GM12873 (cell line): ENCODE measurements at regions not wholly inside any gene's neighbourhood (a gene's known extent, or its start where the extent isn't known, plus 50 kb on each side); places are given as distances from the start of the nearest gene placed in this dataset.

Experiments used
- CTCF ChIP-seq: IDR thresholded peaks from 2 replicates; pipeline ENCODE4 v1.5.1; 2012; ENCODE audit warnings: low read depth, mild to moderate bottlenecking, moderate library complexity, low read length, control low read depth; ENCODE audit not compliant: insufficient read depth; ENCODE audit errors: missing control alignments

- TF ChIP-seq CTCF, result no peak
Observed at GRCh38 chr4:123496421-123496820, 99.8 kb downstream of the SPRY1 start.

- no peak for TF ChIP-seq CTCF
Observed at GRCh38 chr4:123497340-123497739, 100.7 kb downstream of the SPRY1 start.

- TF ChIP-seq CTCF, result no peak
Observed at GRCh38 chr4:123501733-123502132, 105.1 kb downstream of the SPRY1 start.

- no peak for TF ChIP-seq CTCF
Observed at GRCh38 chr4:123503698-123504363, 107.2 kb downstream of the SPRY1 start.

GRCh38 chr4:123505095-123506010 lies 108.8 kb downstream of the SPRY1 start:
- TF ChIP-seq CTCF, result no peak

- TF ChIP-seq CTCF, result no peak
Observed at GRCh38 chr4:123506011-123506695, 109.6 kb downstream of the SPRY1 start.

GRCh38 chr4:123507376-123507775 lies 110.8 kb downstream of the SPRY1 start:
- TF ChIP-seq CTCF, result no peak
